SK-N-SH (cell line): ENCODE measurements at regions not wholly inside any gene's neighbourhood (a gene's known extent, or its start where the extent isn't known, plus 50 kb on each side); places are given as distances from the start of the nearest gene placed in this dataset.

Source experiments
- CTCF ChIA-PET: fragments of 300-600, 350-600 bp; formaldehyde crosslinking; extraction: SDS; loops from one replicate; lab custom pipeline; 2021; lab: Yijun Ruan, JAX
- POLR2A ChIA-PET: fragments of 350-600 bp; sonication (Branson Sonifier 250); formaldehyde crosslinking; extraction: SDS; loops from one replicate; lab custom pipeline; 2020; ENCODE audit warnings: antibody characterized with exemption, inconsistent platforms; lab: Yijun Ruan, JAX
- DNase-seq: peaks from one replicate; pipeline ENCODE4 v3.0.0; 2012
- H2AFZ ChIP-seq: fragments of 200-600 bp; sonication (generic); 2 replicates; pipeline ENCODE4 v1.8.1; 2016; ENCODE audit warnings: antibody characterized with exemption, mild to moderate bottlenecking, low read depth
- H3F3A ChIP-seq: fragments of 200-600 bp; sonication (generic); replicated peaks from 2 replicates; pipeline ENCODE3; 2016; ENCODE audit warnings: antibody characterized with exemption, mild to moderate bottlenecking; ENCODE audit not compliant: insufficient read depth
- H3K27ac ChIP-seq, 2 experiments: fragments of 200-500 bp in 1 of 2; fragments of 200-600 bp in 1 of 2; sonication (Bioruptor generic) in 1 of 2; sonication (generic), shearing (Covaris generic) in 1 of 2; 2 replicates each; pipeline versions ENCODE4 v1.5.1 to v1.6.1; 2014 to 2016; ENCODE audit warnings: low read depth in 2 of 2, inconsistent platforms in 1 of 2, low read length in 1 of 2, mild to moderate bottlenecking in 1 of 2, mixed read lengths in 1 of 2
- H3K27me3 ChIP-seq: fragments of 200-600 bp; sonication (generic), shearing (Covaris generic); 2 replicates; pipeline ENCODE4 v1.6.1; 2016; ENCODE audit warnings: mixed run types; ENCODE audit not compliant: insufficient read depth
- H3K36me3 ChIP-seq, 2 experiments: fragments of 200-500 bp in 1 of 2; fragments of 200-600 bp in 1 of 2; sonication (Bioruptor generic) in 1 of 2; sonication (generic) in 1 of 2; replicated peaks in 1 of 2; 2 replicates each; pipeline versions ENCODE3 to v1.5.1; 2014 to 2016; ENCODE audit warnings: low read length in 1 of 2, mild to moderate bottlenecking in 1 of 2; ENCODE audit not compliant: insufficient read depth in 2 of 2, control insufficient read depth in 1 of 2
- H3K4me1 ChIP-seq, 2 experiments: fragments of 200-500 bp in 1 of 2; fragments of 200-600 bp in 1 of 2; sonication (Bioruptor generic) in 1 of 2; sonication (generic), shearing (Covaris generic) in 1 of 2; 2 replicates each; pipeline versions ENCODE4 v1.5.1 to v1.6.1; 2014 to 2016; ENCODE audit warnings: low read depth in 1 of 2, low read length in 1 of 2, mixed run types in 1 of 2; ENCODE audit not compliant: insufficient read depth in 2 of 2, control insufficient read depth in 1 of 2
- H3K4me2 ChIP-seq: fragments of 200-600 bp; sonication (generic), shearing (Covaris generic); 2 replicates; pipeline ENCODE4 v1.6.1; 2017; ENCODE audit warnings: mixed run types
- H3K4me3 ChIP-seq, 2 experiments: fragments of 200-500 bp in 1 of 2; fragments of 200-600 bp in 1 of 2; sonication (Bioruptor generic) in 1 of 2; sonication (generic), shearing (Covaris generic) in 1 of 2; 2 replicates each; pipeline versions ENCODE4 v1.5.1 to v1.8.1; 2014 to 2016; ENCODE audit warnings: low read depth in 2 of 2, inconsistent platforms in 1 of 2, low read length in 1 of 2, mild to moderate bottlenecking in 1 of 2, mixed read lengths in 1 of 2, moderate library complexity in 1 of 2
- H3K79me2 ChIP-seq: fragments of 200-600 bp; sonication (generic); 2 replicates; pipeline ENCODE4 v1.8.1; 2017; ENCODE audit warnings: mild to moderate bottlenecking; ENCODE audit not compliant: insufficient read depth
- H3K9ac ChIP-seq: fragments of 200-600 bp; sonication (generic); 2 replicates; pipeline ENCODE4 v1.6.1; 2017; ENCODE audit warnings: mixed run types
- H3K9me2 ChIP-seq: fragments of 200-600 bp; sonication (generic); 2 replicates; pipeline ENCODE4 v1.6.1; 2017; ENCODE audit warnings: mixed run types
- H3K9me3 ChIP-seq: fragments of 200-600 bp; sonication (generic); 2 replicates; pipeline ENCODE4 v1.6.1; 2017; ENCODE audit warnings: mixed run types, mild to moderate bottlenecking, moderate library complexity
- H4K20me1 ChIP-seq: fragments of 200-600 bp; sonication (generic); 2 replicates; pipeline ENCODE4 v1.6.1; 2017; ENCODE audit warnings: mild to moderate bottlenecking, mixed run types; ENCODE audit not compliant: insufficient read depth
- GATA2 ChIP-seq: sonication (generic); formaldehyde crosslinking; IDR thresholded peaks from 2 replicates; pipeline ENCODE4 v1.5.0; 2020; ENCODE audit warnings: mild to moderate bottlenecking, missing genetic modification reagents
- IRF3 ChIP-seq: fragments of 150-350 bp; IDR thresholded peaks from 2 replicates; pipeline ENCODE4 v1.6.1; 2016; ENCODE audit warnings: mild to moderate bottlenecking, low read depth, low read length
- JUND ChIP-seq: IDR thresholded peaks from 2 replicates; pipeline ENCODE4 v1.4.0; 2012
- MAX ChIP-seq: IDR thresholded peaks from 2 replicates; pipeline ENCODE4 v1.4.0; 2012; ENCODE audit warnings: low read depth
- MEF2A ChIP-seq: IDR thresholded peaks from 2 replicates; pipeline ENCODE4 v1.4.0; 2012; ENCODE audit warnings: low read depth, borderline replicate concordance
- USF1 ChIP-seq: IDR thresholded peaks from 2 replicates; pipeline ENCODE4 v1.4.0; 2012; ENCODE audit warnings: low read depth, borderline replicate concordance
- ZBTB33 ChIP-seq: IDR thresholded peaks from 2 replicates; pipeline ENCODE4 v1.4.0; 2012; ENCODE audit warnings: low read depth, borderline replicate concordance
- WGBS: methylation state at CpG from one replicate; pipeline ENCODE4 v1.1.6; 2017; ENCODE audit warnings: low lambda C conversion rate; 5-methylcytosine and 5-hydroxymethylcytosine counted together

- no peaks in the 10 kb centered on the region for H3K9me3 ChIP-seq
- WGBS = 29% methylated on average over 6 of the region's 6 CpGs
These were observed 381.6 kb downstream of the TMEM121 start for GRCh38 chr14:105908006-105908405.

More at GRCh38 chr14:105908006-105908405, 381.6 kb downstream of the TMEM121 start:
- H3K36me3 ChIP-seq = no peaks in the 10 kb centered on the region
- no peak overlapping the region for H3K9ac ChIP-seq
- ChIA-PET CTCF (no interaction called here), POLR2A (interaction anchor here (0.9 to 1.4 kb wide), 4 partner anchors 9 to 55 kb away, joined by 3 to 5 read pairs (median 4); no protein-coding TSS in a partner anchor)
- no peak for DNase-seq
- H3K4me3 ChIP-seq = no peak overlapping the region
- no peaks in the 10 kb centered on the region for H3K27me3 ChIP-seq
- H3K4me1 ChIP-seq = peaks cover 0 to 68% of the 10 kb centered on the region in 2 experiments; a peak in 1 of 4 replicates
- H4K20me1 ChIP-seq = no peaks in the 10 kb centered on the region
- H3K9me2 ChIP-seq = no peaks in the 10 kb centered on the region
- H3K27ac ChIP-seq = peak overlapping the region in 1 of 2 experiments; percentile 80; a peak in 2 of 4 replicates
- no peaks in the 10 kb centered on the region for H3F3A ChIP-seq
- no peaks in the 10 kb centered on the region for H3K79me2 ChIP-seq
- no peak overlapping the region for H3K4me2 ChIP-seq
- H2AFZ ChIP-seq = no peak overlapping the region
- no peak for TF ChIP-seq GATA2 (CRISPR knock-in tag)
- TF ChIP-seq IRF3 = no peak
- TF ChIP-seq JUND = no peak
- TF ChIP-seq ZBTB33 = no peak
- TF ChIP-seq MAX = no peak
- no peak for TF ChIP-seq USF1
- TF ChIP-seq MEF2A = no peak
